Daoy (cell line): ENCODE measurements at regions not wholly inside any gene's neighbourhood (a gene's known extent, or its start where the extent isn't known, plus 50 kb on each side); places are given as distances from the start of the nearest gene placed in this dataset.
"Not testable (repeated sequence)": the region's sequence is repeated elsewhere in the genome, so short reads cannot be mapped to it uniquely, and the experiment has no call there.

Experiments
- DNase-seq: peaks from one replicate; pipeline ENCODE4 v3.0.0-alpha.2; 2015; ENCODE audit warnings: low read depth

DNA sequence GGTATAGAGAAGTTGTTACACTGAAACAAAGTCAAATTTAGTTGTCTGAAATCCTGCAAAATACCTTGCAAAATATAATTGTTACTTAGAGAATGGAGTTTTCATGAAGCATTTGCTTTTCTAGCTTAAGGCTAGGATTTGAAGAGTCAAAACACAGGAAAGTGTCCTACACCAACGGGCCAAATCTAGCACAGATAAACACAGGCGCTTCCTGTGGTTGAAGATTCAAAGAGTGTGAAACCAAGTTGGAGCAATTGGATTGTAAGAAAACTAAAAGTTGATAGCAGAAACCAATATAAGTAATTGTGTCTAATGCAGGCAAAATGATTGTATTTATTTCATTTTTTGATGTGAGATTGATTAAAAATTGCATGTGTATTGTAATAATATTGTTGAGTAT lies 2002.5 kb upstream of the TENM3 start:
- DNase-seq = no peak

DNA sequence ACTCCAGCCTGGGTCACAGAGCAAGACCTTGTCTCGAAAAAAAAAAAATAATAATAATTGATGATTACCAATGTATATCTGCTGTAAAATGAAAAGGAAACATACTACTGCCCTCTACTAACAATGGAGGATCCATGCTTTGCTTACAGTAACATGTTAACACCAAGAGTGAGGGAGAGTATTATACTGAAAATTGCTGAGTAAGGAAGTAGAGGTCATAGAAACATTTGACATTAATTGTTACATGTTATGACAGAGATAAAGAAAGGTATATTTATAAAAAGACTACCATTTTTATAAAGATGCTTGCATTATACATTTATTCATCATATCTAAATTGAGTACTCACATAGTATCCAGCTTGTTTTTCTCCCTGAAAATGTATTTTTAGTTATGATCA lies 1989.8 kb upstream of the TENM3 start:
- no peak for DNase-seq

DNA sequence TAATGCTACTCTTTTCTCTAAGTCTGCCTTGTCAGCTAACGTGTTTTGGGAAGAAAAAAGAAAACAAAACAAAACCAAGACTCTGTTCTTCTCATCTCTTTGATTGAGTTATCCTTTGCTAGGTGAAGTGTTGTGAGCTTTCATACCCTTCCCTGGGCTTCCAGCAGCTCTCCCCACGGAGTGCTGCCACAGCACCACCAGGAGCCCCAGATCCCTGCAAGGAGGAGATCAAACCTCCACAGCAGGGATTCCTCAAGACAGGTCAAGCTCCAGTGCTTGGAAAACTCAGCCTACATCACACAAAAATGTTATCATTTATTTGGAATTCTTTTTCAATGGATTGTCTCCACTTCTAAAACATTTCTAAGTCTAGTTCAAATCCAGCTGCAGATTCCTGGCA lies 1981.9 kb upstream of the TENM3 start:
- DNase-seq = no peak

DNA sequence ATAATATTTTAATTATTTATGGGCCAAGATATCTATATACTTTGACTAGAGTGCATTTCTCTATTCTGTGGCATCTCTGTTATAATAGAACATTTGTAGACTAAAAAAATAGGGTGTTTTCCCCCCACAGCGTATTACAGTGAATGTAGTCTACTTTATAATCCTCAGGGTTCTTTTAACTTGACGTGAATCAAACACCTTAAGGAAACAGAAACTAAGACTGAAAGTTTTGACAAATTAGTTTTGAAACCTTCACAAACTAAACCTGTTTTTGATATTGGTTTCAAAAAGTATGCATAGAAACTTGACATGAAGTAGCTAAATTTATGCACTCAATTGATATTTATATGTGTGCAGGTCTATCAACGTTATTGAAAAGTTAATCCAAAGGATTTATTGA lies 1963.1 kb upstream of the TENM3 start:
- DNase-seq = no peak

DNA sequence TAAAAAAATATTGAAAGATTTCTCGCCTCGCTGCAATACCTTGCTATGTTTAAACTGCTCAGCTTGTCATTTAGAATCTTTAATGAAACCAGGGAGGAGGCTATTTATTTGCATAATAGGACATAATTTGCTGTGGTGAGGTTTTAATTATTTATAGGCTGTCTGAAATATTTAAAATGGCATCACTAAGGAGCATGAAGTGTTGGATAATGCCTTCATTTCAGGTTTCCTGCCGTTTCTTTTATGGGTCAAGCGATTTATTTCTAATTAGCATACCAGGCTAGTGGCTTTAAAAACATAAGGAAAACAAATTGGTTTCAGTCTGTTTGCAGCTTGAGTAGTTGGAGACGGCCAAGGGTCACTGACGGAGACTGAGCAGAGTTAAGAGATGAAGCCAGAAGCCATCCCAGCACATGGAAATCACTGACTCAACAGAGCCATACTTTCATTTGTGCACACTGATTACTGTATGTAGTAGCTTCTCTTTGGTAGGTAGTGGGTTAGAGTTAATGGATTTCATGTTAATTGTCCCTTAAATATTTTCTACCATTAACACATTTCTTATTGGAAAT lies 1962.4 kb upstream of the TENM3 start:
- DNase-seq = no peak

DNA sequence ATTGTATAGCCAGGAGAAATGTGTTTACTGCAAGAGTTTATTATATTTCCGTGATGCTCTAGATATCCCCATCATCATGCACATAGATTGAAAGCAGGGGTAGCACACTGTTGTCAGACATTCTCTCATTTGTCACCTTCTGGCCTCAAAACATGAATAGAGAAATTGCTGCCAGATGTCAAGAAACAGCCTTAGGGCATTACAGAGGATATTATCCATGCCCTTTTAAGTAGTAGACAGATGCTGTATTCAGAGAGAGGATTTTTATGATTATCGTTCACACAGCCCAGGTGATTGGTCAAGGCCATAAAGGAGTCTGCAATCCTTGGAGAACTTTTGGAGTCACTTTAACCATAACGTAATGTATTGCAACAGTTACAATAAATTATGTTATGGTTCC lies 1961.5 kb upstream of the TENM3 start:
- DNase-seq = no peak

DNA sequence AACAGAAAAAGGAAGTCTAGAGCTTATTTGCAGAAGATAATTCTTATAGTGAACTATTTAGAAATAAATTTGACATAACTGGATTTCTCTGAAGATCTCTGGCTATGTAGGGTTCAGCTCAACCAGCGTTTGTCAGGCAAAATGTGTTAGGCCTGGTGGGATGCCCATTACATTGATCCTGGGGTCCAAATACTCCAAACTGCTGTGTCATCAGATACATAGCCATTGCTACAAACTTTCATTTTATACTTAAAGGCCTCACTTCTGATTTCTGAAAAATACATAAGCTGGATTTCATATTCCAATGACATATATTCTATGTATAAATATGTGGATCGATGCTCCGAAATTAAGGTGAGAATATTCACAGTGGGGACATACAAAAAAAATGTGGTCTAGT lies 1958.9 kb upstream of the TENM3 start:
- DNase-seq = no peak

DNA sequence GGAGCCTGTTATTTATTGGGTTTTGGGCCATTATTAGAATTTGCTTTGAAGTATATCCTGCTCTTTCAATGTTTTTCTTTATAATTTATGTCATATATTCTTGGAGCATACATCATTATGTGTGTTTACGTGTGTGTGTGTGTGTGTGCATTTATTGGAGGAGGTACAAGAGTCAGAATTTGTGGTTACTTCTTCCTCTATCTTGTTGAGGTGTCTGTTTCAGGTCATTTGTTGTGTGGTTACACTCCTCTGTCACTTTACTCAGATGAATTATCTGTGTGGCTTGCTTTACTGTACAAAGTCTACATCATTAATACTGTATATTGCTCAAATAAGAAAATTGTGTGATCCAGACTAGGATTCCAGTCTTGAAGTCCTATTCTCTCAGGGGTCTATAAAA lies 1957.4 kb upstream of the TENM3 start:
- DNase-seq = no peak

DNA sequence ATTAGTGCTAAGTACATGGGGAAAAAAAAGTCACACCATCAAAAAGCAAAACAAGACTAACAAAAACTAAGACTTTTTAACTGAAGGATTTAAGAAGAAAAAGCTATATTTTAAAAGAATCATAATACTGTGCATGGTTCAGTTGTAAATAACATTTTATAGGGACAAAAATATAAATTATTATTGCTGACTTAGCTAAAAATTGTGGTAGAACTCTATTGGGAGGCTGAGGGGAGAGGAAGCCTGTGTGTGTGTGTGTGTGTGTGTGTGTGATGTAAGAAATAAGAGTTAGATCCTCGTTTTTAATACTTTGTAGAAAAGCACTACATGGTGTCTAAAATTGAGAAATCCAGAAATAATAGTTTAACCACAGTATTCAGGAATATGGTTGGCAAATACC lies 1950.9 kb upstream of the TENM3 start:
- DNase-seq = no peak

DNA sequence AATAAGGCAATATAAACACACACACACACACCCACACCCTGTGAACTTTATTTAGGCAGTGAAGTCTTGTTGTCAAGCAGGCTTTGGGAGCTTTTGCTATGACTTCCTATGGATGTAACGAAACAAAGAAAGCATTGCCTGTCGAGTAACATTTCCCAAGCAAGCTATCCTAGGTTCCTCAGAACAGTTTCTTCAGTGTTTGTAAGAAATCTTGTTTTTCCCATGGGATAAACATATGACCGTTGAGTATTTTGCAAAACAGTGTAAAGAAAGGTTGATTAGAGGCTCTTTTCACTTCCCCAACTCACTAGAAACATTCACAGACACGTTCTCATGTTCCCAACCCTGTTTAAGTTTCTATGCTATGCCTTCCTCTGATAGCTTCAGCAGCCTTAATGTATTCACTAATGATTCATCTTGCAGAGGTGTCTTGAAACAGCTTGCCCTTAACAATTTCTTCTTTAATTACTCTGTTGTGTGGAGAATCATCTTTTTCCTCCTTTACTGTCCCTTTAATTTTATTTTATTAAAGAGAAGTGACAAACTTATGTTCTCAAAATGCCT lies 1947.1 kb upstream of the TENM3 start:
- DNase-seq = no peak

DNA sequence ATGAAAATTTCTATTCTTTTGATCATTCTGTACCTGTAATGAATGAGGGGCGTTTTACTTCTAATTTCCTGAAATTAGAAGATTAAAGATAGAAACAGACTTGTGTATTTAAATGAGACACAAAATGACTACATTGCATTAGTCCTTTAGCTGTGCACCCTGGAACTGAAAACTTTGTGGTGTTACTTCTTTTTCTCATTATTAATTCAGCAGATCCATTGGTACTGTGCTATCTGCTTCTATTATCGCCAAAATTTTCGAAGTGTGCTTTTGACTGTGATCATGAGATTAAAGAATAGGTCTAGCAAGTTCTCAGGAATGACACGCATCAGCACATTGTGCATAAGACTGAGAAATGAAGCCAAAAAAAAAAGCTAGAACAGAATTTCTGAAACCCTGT lies 1938.9 kb upstream of the TENM3 start:
- no peak for DNase-seq

DNA sequence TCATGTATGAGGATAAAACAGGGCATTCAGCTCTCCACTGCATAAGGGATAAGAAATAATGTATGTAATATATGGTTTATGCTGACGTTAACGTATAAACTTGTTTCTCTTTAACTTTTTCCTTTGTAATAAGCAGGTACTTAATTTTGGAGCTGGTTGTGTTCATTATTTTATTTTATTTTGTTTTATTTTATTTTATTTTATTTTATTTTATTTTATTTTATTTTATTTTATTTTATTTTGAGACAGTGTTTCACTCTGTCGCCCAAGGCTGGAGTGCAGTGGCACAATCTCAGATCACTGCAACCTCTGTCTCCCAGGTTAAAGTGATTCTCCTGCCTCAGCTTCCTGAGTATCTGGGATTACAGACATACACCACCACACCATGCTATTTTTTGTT lies 1932.6 kb upstream of the TENM3 start:
- DNase-seq = no peak

DNA sequence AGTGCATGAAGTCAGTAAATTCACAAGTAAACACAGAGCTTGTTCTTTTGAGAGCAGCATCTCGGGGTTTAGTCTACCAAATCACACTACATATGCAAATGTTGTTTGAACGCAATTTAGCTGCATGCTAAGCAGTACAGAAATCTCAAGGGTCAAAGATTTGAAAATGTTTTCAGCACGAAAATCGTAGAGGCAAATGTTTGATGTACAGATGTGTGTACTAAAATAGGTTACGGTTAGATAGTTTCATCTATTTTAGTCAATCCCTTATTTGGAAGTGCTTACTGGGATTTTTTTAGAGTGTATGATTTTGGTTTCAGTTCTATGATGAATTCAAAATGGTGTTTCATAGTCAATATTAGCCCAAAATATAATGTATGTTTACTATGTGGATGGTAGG lies 1928.2 kb upstream of the TENM3 start:
- DNase-seq = no peak

DNA sequence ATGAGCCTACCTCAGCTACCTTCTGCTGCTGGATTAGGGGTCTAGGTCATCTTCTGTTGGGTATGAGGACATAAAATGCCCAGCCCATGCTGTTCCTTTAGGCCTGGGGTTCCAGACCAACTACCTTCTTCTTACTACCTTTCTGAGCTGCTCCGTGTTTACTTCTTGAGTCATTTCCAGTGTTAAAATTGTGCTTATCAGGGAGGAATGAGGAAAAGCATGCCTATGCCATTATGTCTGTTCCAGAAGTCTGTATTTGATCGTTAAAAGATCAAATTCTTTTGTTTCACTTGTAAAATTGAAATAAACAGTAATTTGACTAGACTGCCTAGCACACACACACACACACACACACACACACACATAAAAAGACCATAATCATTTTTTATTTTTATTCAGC lies 1912.7 kb upstream of the TENM3 start:
- DNase-seq = no peak

DNA sequence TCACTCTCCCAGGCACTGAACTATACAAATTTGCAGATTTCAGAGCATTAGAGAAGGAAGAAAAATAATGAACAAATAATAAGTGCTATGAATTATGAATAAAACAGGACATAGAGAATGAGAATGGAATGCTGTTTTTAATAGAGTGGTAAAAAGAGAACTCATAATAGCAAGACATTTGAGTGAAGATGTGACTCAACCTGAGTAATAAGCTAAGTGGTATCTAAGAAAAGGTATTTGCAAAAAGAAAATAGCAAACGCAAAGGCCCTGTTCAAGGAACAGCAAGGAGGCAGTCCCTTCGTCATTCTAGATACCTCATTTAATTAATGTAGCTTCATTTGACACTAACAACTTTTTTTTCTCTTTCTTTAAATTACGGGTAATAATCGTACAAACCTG lies 1910.0 kb upstream of the TENM3 start:
- no peak for DNase-seq

DNA sequence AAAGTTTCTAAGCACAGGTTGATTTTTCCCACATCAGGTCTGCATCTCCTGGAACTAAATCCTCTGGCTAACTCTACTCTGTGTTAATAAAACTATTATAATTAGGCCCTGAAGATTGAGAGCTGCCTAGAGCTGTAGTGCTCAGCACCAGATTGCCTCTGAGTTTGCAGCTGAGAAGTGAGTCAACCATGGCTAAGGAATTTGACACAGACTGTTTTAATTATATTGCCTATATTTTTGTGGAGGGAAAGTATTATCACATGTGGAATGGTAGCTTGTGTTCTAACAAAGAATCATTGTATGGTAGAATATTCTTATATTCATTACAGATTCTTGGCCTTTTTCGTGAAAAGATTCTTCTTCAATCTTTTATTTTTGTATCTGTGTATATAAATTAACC lies 1907.6 kb upstream of the TENM3 start:
- DNase-seq = no peak

DNA sequence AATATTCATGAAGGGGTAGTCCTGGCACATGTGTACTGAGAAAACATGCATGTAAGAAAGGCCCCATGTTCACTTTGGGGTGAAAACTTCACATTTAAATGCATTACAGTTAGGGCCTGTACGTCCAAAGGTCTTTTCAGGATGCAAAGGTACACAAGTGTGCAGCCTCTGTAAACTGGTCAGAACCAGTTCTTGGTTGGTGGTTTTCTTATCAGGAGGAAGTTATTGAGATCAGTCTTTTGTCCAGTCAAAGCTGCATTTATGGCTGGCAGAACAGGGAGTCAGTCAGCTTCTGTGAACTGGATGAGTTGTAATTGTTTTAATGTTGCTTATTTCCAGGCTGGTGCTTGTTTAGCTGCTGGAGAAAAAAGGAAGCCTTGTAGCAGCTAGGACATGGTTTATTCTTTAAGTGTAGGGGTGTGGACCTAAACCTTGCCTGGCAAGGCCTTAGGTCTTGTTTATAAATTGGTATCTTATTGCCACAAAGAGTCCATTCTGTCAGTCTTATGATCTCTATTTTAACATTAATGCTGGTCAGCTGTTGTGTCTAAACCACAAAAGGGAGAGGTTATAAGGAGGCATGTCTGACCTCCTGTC lies 1906.6 kb upstream of the TENM3 start:
- no peak for DNase-seq

DNA sequence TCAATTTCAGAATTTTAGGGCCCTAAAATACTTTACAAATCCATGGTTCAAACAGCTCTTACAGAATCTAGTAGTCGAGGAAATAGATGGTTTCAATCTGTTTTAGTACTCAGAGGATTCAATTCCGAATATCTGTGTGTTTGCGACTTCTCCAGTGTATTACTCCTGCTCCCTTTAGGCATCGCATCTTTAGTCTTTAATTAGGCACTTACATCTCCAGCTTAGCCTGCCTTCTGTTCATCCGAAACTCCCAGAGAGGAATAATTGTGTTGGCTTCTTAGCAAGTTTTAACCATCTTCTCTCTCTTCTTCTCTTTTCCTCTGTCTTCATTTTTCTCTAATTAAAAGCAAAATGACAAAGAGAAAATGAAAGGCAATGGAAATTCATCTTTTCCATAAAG lies 1901.3 kb upstream of the TENM3 start:
- no peak for DNase-seq

DNA sequence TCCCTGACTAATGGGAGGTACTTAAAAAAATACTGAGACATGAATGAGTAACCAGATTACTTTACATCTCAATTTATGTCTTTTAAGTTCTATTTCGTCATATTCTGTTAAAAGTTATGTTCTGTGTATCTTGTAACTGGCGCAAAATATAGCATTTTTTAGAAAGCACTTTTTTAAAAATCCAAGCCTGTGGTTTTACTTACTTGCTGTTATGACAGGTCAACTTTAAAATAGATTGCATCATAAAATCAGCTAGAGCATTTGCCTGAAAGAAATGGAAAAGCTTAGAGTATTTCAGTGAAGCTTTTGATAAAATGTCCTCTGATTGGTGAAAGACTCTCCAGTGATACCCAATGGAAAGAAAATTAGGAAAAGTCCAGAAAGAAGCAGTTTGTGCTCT lies 1892.3 kb upstream of the TENM3 start:
- DNase-seq = no peak

DNA sequence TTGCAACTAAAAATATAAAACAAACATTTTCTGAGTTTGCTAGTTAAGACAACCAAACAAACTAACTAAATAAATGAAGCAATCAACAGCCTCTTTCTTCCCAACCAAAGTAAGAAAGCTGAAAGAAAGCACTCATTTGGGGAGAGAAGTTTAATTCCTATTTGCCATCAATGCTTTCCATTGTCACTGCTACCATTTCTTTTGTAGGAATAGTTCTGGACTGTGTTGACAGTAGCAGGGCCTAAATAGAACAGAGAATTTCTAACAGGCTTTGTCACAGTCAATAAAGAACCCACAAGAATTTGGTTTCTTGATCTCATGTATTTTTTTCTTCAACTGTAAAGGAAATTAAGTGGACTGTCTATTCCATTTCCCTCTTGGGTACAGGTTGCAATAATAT lies 1886.4 kb upstream of the TENM3 start:
- DNase-seq = no peak

DNA sequence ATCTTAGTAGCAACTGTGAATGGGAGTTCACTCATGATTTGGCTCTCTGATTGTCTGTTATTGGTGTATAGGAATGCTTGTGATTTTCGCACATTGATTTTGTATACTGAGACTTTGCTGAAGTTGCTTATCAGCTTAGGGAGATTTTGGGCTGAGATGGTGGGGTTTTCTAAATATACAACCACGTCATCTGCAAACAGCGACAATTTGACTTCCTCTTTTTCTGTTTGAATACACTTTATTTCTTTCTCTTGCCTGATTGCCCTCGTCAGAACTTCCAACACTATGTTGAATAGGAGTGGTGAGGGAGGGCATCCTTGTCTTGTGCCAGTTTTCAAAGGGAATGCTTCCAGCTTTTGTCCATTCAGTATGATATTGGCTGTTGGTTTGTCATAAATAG lies 1883.1 kb upstream of the TENM3 start:
- not testable (repeated sequence) for DNase-seq

DNA sequence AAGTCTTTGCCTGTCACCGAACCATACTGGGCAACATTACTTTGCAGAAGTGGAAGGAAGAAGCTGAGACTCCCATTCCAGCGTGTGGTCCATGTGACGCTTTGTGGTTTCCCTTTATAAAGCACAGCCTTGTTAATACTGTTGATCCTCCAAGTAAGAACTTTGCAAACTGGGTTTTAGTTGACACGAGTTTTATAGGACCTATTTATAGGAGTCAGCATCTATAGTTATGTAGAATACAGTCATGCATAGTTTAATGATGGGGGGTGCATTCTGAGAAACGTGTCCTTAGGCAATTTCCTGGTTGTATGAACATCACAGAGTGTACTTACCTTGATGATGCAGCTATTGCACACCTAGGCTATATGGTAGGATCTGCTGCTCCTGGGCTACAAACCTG lies 1879.4 kb upstream of the TENM3 start:
- no peak for DNase-seq

DNA sequence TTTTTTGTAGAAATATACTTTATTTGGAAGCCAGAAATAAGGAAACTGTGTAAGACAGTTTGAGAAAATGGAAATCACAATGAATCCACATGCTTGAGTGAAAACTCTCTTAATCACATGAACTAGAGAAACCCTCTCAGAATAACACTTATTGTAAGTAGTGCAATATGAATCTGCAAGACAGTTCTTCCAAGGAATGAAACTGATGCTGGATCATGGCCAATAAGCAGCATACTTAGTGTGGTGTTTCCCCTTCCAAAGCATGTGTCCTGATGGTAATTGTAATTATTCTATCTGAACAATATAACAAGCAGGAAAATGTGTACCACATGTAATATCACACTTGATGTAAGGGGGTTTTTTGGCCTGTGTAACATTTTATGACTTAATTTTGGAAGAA lies 1870.5 kb upstream of the TENM3 start:
- no peak for DNase-seq

DNA sequence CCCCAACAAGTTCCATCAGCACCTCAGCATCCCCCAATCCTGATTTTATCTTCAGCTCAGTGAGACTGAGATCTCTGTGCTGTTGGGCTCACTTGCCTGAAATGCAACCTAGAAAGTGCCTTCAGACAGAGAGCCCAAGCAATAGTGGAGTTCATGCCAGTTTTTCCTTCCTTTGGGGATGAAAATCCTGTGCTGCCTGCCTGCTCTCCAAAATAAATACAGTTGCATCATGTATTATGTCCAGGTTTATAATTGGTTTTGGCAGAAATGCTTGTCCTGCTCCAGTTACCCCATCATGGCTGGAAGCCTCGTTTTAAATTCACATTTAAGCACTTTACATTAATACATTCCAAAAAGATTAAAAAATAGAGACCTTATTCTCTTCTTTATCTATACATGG lies 1865.5 kb upstream of the TENM3 start:
- no peak for DNase-seq
